NB4 (cell line): ENCODE measurements at regions not wholly inside any gene's neighbourhood (a gene's known extent, or its start where the extent isn't known, plus 50 kb on each side); places are given as distances from the start of the nearest gene placed in this dataset.

Source experiments
- MYC ChIP-seq: IDR thresholded peaks from 2 replicates; pipeline ENCODE4 v1.6.1; 2011; ENCODE audit warnings: low read depth, low read length
- POLR2A ChIP-seq: IDR thresholded peaks from 2 replicates; pipeline ENCODE4 v1.6.1; 2011; ENCODE audit warnings: mild to moderate bottlenecking; ENCODE audit not compliant: insufficient read length; ENCODE audit errors: extremely low read depth
- TF ChIP-seq, protein P1 (sequence below): IDR thresholded peaks from one replicate; pipeline ENCODE4 v1.5.1; 2012; ENCODE audit warnings: low read depth, low read length
- TF ChIP-seq, protein P2 (sequence below): IDR thresholded peaks from 2 replicates; pipeline ENCODE4 v1.6.1; 2011; ENCODE audit warnings: low read depth, low read length

DNA sequence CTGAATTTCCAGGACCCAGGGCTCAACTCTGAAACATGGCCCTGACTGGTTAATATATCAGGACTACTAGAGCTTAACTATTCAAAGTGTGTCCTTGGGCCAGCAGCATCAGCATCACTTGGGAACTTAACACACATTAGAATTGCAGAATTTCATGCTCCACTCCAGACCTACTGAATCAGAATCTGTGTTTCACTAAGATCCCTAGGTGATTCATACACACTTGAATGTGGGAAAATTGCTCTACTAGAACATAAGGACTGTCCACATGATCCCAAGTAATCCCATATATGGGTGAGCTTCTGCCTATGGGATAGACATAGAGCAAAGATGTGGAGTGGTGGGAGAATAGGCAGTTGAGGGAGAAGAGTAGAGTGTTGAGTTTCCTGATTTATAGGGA is 192.5 kb upstream of the CLNK start:
- TF ChIP-seq POLR2A (no peak), MYC (no peak)
- TF ChIP-seq, protein P1, sequence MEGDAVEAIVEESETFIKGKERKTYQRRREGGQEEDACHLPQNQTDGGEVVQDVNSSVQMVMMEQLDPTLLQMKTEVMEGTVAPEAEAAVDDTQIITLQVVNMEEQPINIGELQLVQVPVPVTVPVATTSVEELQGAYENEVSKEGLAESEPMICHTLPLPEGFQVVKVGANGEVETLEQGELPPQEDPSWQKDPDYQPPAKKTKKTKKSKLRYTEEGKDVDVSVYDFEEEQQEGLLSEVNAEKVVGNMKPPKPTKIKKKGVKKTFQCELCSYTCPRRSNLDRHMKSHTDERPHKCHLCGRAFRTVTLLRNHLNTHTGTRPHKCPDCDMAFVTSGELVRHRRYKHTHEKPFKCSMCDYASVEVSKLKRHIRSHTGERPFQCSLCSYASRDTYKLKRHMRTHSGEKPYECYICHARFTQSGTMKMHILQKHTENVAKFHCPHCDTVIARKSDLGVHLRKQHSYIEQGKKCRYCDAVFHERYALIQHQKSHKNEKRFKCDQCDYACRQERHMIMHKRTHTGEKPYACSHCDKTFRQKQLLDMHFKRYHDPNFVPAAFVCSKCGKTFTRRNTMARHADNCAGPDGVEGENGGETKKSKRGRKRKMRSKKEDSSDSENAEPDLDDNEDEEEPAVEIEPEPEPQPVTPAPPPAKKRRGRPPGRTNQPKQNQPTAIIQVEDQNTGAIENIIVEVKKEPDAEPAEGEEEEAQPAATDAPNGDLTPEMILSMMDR = no peak
- TF ChIP-seq, protein P2, sequence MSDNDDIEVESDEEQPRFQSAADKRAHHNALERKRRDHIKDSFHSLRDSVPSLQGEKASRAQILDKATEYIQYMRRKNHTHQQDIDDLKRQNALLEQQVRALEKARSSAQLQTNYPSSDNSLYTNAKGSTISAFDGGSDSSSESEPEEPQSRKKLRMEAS = no peak
